ENCODE measurements at regions not wholly inside any gene's neighbourhood (a gene's known extent, or its start where the extent isn't known, plus 50 kb on each side); places are given as distances from the start of the nearest gene placed in this dataset.

GRCh38 chr4:130820448-130820847 lies 1724.5 kb downstream of the C4orf33 start:
- H3K4ac ChIP-seq (ENCODE audit: low read length) = no peak overlapping the region
- no peak overlapping the region for H2BK12ac ChIP-seq (ENCODE audit: low read length)
- H3K14ac ChIP-seq (ENCODE audit: low read length) = no peak overlapping the region
- no peak overlapping the region for H3K4me2 ChIP-seq (ENCODE audit: insufficient read depth, low read length, poor library complexity, severe bottlenecking)
- no peaks in the 10 kb centered on the region for H3K79me1 ChIP-seq (ENCODE audit: low read depth, low read length)
- H3K23ac ChIP-seq (ENCODE audit: low read depth, low read length, poor library complexity) = no peak overlapping the region
- no peak overlapping the region for H2AFZ ChIP-seq (ENCODE audit: low read length)
- H3K9me3 ChIP-seq (replicated peaks in 1 of 2; ENCODE audit: control insufficient read depth in 2 of 2, insufficient read depth in 1 of 2, low read depth in 1 of 2, low read length in 2 of 2) = no peaks in the 10 kb centered on the region
- H2BK5ac ChIP-seq (ENCODE audit: low read length) = no peak overlapping the region
- H3K4me3 ChIP-seq (ENCODE audit: low read length in 2 of 2) = no peak overlapping the region
- H2BK120ac ChIP-seq (ENCODE audit: low read depth, low read length) = no peak overlapping the region
- no peak overlapping the region for H4K91ac ChIP-seq (ENCODE audit: low read depth, low read length, poor library complexity)
- H3K36me3 ChIP-seq (replicated peaks in 1 of 2; ENCODE audit: control insufficient read depth in 2 of 2, insufficient read depth in 2 of 2, low read length in 2 of 2) = no peaks in the 10 kb centered on the region
- WGBS, 2 donors (ENCODE audit: extremely low coverage in 2 of 2, insufficient read length in 2 of 2, insufficient replicate concordance in 1 of 2) = no CpG with 5 or more reads among the region's 1 CpG
- H2BK15ac ChIP-seq (ENCODE audit: low read length) = no peak overlapping the region
- no peak overlapping the region for H2AK5ac ChIP-seq (ENCODE audit: low read depth, low read length)
- H4K8ac ChIP-seq (ENCODE audit: low read depth, low read length) = no peak overlapping the region
- no peaks in the 10 kb centered on the region for H3K27me3 ChIP-seq (ENCODE audit: control insufficient read depth in 3 of 3, insufficient read depth in 3 of 3, low read depth in 1 of 3, low read length in 3 of 3)
- no peak overlapping the region for H3K27ac ChIP-seq (replicated peaks; ENCODE audit: low read length)
- H3K4me1 ChIP-seq (ENCODE audit: control insufficient read depth in 2 of 2, insufficient read depth in 1 of 2, low read depth in 1 of 2, low read length in 2 of 2) = no peaks in the 10 kb centered on the region
- H3K9ac ChIP-seq (ENCODE audit: low read depth, low read length, poor library complexity) = no peak overlapping the region
- DNase-seq (ENCODE audit: low spot score) = no peak
- H3K18ac ChIP-seq (ENCODE audit: low read length) = no peak overlapping the region

GRCh38 chr4:130825284-130825683 lies 1729.3 kb downstream of the C4orf33 start:
- H3K4me2 ChIP-seq (ENCODE audit: insufficient read depth, low read length, poor library complexity, severe bottlenecking) = no peak overlapping the region
- H3K4ac ChIP-seq (ENCODE audit: low read length) = no peak overlapping the region
- no peak for DNase-seq (ENCODE audit: low spot score)
- H3K4me1 ChIP-seq (ENCODE audit: control insufficient read depth in 2 of 2, insufficient read depth in 1 of 2, low read depth in 1 of 2, low read length in 2 of 2) = no peaks in the 10 kb centered on the region
- H3K27me3 ChIP-seq (ENCODE audit: control insufficient read depth in 3 of 3, insufficient read depth in 3 of 3, low read depth in 1 of 3, low read length in 3 of 3) = no peaks in the 10 kb centered on the region
- H3K4me3 ChIP-seq (ENCODE audit: low read length in 2 of 2) = no peak overlapping the region
- no peak overlapping the region for H2BK12ac ChIP-seq (ENCODE audit: low read length)
- no peak overlapping the region for H3K18ac ChIP-seq (ENCODE audit: low read length)
- H2BK120ac ChIP-seq (ENCODE audit: low read depth, low read length) = no peak overlapping the region
- no peak overlapping the region for H3K9ac ChIP-seq (ENCODE audit: low read depth, low read length, poor library complexity)
- no peak overlapping the region for H4K8ac ChIP-seq (ENCODE audit: low read depth, low read length)
- H2BK5ac ChIP-seq (ENCODE audit: low read length) = no peak overlapping the region
- no peaks in the 10 kb centered on the region for H3K79me1 ChIP-seq (ENCODE audit: low read depth, low read length)
- H4K91ac ChIP-seq (ENCODE audit: low read depth, low read length, poor library complexity) = no peak overlapping the region
- H3K9me3 ChIP-seq (replicated peaks in 1 of 2; ENCODE audit: control insufficient read depth in 2 of 2, insufficient read depth in 1 of 2, low read depth in 1 of 2, low read length in 2 of 2) = no peaks in the 10 kb centered on the region
- H2AFZ ChIP-seq (ENCODE audit: low read length) = no peak overlapping the region
- H3K14ac ChIP-seq (ENCODE audit: low read length) = no peak overlapping the region
- no CpG with 5 or more reads among the region's 2 CpGs for WGBS, 2 donors (ENCODE audit: extremely low coverage in 2 of 2, insufficient read length in 2 of 2, insufficient replicate concordance in 1 of 2)
- no peak overlapping the region for H3K23ac ChIP-seq (ENCODE audit: low read depth, low read length, poor library complexity)
- H2AK5ac ChIP-seq (ENCODE audit: low read depth, low read length) = no peak overlapping the region
- H2BK15ac ChIP-seq (ENCODE audit: low read length) = no peak overlapping the region
- H3K27ac ChIP-seq (replicated peaks; ENCODE audit: low read length) = no peak overlapping the region
- no peaks in the 10 kb centered on the region for H3K36me3 ChIP-seq (replicated peaks in 1 of 2; ENCODE audit: control insufficient read depth in 2 of 2, insufficient read depth in 2 of 2, low read length in 2 of 2)

- Histone ChIP-seq H2BK15ac (ENCODE audit: low read length) (no peak overlapping the region), H3K27ac (replicated peaks; ENCODE audit: low read length) (no peak overlapping the region), H2AK5ac (ENCODE audit: low read depth, low read length) (no peak overlapping the region), H3K23ac (ENCODE audit: low read depth, low read length, poor library complexity) (no peak overlapping the region), H2BK12ac (ENCODE audit: low read length) (no peak overlapping the region), H3K18ac (ENCODE audit: low read length) (no peak overlapping the region), H3K27me3 (ENCODE audit: control insufficient read depth in 3 of 3, insufficient read depth in 3 of 3, low read depth in 1 of 3, low read length in 3 of 3) (no peaks in the 10 kb centered on the region), H2AFZ (ENCODE audit: low read length) (no peak overlapping the region), H3K4me3 (ENCODE audit: low read length in 2 of 2) (no peak overlapping the region), H3K4ac (ENCODE audit: low read length) (no peak overlapping the region), H2BK5ac (ENCODE audit: low read length) (no peak overlapping the region), H3K36me3 (replicated peaks in 1 of 2; ENCODE audit: control insufficient read depth in 2 of 2, insufficient read depth in 2 of 2, low read length in 2 of 2) (no peaks in the 10 kb centered on the region), H3K9ac (ENCODE audit: low read depth, low read length, poor library complexity) (no peak overlapping the region), H3K9me3 (replicated peaks in 1 of 2; ENCODE audit: control insufficient read depth in 2 of 2, insufficient read depth in 1 of 2, low read depth in 1 of 2, low read length in 2 of 2) (no peaks in the 10 kb centered on the region), H2BK120ac (ENCODE audit: low read depth, low read length) (no peak overlapping the region), H4K8ac (ENCODE audit: low read depth, low read length) (no peak overlapping the region), H3K79me1 (ENCODE audit: low read depth, low read length) (no peaks in the 10 kb centered on the region), H4K91ac (ENCODE audit: low read depth, low read length, poor library complexity) (no peak overlapping the region), H3K4me2 (ENCODE audit: insufficient read depth, low read length, poor library complexity, severe bottlenecking) (no peak overlapping the region), H3K14ac (ENCODE audit: low read length) (no peak overlapping the region), H3K4me1 (ENCODE audit: control insufficient read depth in 2 of 2, insufficient read depth in 1 of 2, low read depth in 1 of 2, low read length in 2 of 2) (peaks cover 0 to 5% of the 10 kb centered on the region in 2 donors)
- no CpG with 5 or more reads among the region's 5 CpGs for WGBS, 2 donors (ENCODE audit: extremely low coverage in 2 of 2, insufficient read length in 2 of 2, insufficient replicate concordance in 1 of 2)
- DNase-seq (ENCODE audit: low spot score) = no peak
These were observed 1754.1 kb downstream of the C4orf33 start for GRCh38 chr4:130850019-130850524.

DNA sequence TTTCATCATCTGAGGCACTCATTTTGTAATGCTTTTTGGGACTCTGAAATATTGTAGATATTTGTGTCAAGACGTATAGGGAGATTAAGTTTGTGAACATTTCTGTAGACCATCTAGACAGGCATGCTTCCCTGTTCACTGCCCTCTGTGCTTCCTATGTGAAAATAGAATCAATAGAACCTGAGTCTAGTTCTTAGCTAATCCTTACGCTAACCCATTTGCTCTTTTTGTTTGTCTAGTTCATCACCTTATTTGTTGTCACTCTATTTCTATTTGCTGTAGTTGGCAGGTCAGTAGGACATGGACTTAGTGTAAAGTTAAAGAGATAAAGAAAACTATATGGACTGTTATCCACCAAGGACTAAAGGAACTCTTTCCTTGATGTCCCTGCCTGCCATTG lies 1755.2 kb downstream of the C4orf33 start:
- H3K27ac ChIP-seq (replicated peaks; ENCODE audit: low read length) = no peak overlapping the region
- no peaks in the 10 kb centered on the region for H3K79me1 ChIP-seq (ENCODE audit: low read depth, low read length)
- H3K4ac ChIP-seq (ENCODE audit: low read length) = no peak overlapping the region
- no peak overlapping the region for H3K23ac ChIP-seq (ENCODE audit: low read depth, low read length, poor library complexity)
- H3K36me3 ChIP-seq (replicated peaks in 1 of 2; ENCODE audit: control insufficient read depth in 2 of 2, insufficient read depth in 2 of 2, low read length in 2 of 2) = no peaks in the 10 kb centered on the region
- H3K18ac ChIP-seq (ENCODE audit: low read length) = no peak overlapping the region
- H2BK12ac ChIP-seq (ENCODE audit: low read length) = no peak overlapping the region
- no peak overlapping the region for H2BK5ac ChIP-seq (ENCODE audit: low read length)
- H3K27me3 ChIP-seq (ENCODE audit: control insufficient read depth in 3 of 3, insufficient read depth in 3 of 3, low read depth in 1 of 3, low read length in 3 of 3) = no peaks in the 10 kb centered on the region
- H3K4me3 ChIP-seq (ENCODE audit: low read length in 2 of 2) = no peak overlapping the region
- H2BK120ac ChIP-seq (ENCODE audit: low read depth, low read length) = no peak overlapping the region
- no peak overlapping the region for H4K91ac ChIP-seq (ENCODE audit: low read depth, low read length, poor library complexity)
- H3K14ac ChIP-seq (ENCODE audit: low read length) = no peak overlapping the region
- WGBS, 2 donors (ENCODE audit: extremely low coverage in 2 of 2, insufficient read length in 2 of 2, insufficient replicate concordance in 1 of 2) = no CpG with 5 or more reads among the region's 2 CpGs
- H3K4me1 ChIP-seq (ENCODE audit: control insufficient read depth in 2 of 2, insufficient read depth in 1 of 2, low read depth in 1 of 2, low read length in 2 of 2) = peaks cover 0 to 5% of the 10 kb centered on the region in 2 donors
- no peak for DNase-seq (ENCODE audit: low spot score)
- H2AFZ ChIP-seq (ENCODE audit: low read length) = no peak overlapping the region
- H2BK15ac ChIP-seq (ENCODE audit: low read length) = no peak overlapping the region
- H2AK5ac ChIP-seq (ENCODE audit: low read depth, low read length) = no peak overlapping the region
- H3K4me2 ChIP-seq (ENCODE audit: insufficient read depth, low read length, poor library complexity, severe bottlenecking) = no peak overlapping the region
- no peak overlapping the region for H4K8ac ChIP-seq (ENCODE audit: low read depth, low read length)
- H3K9me3 ChIP-seq (replicated peaks in 1 of 2; ENCODE audit: control insufficient read depth in 2 of 2, insufficient read depth in 1 of 2, low read depth in 1 of 2, low read length in 2 of 2) = no peaks in the 10 kb centered on the region
- H3K9ac ChIP-seq (ENCODE audit: low read depth, low read length, poor library complexity) = no peak overlapping the region

All from neuronal stem cell (in vitro differentiated cells).